ENCODE measurements at regions not wholly inside any gene's neighbourhood (a gene's known extent, or its start where the extent isn't known, plus 50 kb on each side); places are given as distances from the start of the nearest gene placed in this dataset.
A peak's percentile ranks its signal among the peaks of the same experiment; 100 is the strongest.

DNA sequence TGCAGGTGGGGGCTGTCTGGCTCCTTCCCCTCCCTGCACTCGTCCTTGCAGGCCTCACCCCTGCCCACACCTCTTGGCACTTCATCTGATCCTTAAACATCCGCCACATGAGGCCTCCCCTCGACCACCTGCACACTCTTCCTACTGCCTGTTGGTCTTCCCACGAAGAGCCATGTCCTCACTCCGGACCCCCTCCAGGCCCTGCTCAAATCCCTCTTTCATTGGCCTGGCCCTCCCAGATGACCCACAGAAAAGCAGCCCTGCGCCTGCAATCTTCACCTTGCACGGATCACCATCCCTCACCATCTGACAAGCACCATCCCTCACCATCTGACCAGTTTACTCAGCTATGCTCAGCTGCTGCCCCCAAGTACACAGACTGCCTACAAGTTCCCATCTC, 193.6 kb downstream of the BCL11B start:
- H3K4me3 Mint-ChIP-seq, result no peak overlapping the region
- ATAC-seq (no peak), DNase-seq (ENCODE audit: low spot score) (no peak)
- H3K27me3 Mint-ChIP-seq, result no peaks in the 10 kb centered on the region
- H3K9me3 Mint-ChIP-seq, result no peaks in the 10 kb centered on the region
- no peak overlapping the region for H3K27ac Mint-ChIP-seq
- H3K4me1 Mint-ChIP-seq (ENCODE audit: low read depth in 2 of 2), result peaks cover 18 to 23% of the 10 kb centered on the region in 2 donors
- H3K36me3 Mint-ChIP-seq, result peaks cover 6% of the 10 kb centered on the region

DNA sequence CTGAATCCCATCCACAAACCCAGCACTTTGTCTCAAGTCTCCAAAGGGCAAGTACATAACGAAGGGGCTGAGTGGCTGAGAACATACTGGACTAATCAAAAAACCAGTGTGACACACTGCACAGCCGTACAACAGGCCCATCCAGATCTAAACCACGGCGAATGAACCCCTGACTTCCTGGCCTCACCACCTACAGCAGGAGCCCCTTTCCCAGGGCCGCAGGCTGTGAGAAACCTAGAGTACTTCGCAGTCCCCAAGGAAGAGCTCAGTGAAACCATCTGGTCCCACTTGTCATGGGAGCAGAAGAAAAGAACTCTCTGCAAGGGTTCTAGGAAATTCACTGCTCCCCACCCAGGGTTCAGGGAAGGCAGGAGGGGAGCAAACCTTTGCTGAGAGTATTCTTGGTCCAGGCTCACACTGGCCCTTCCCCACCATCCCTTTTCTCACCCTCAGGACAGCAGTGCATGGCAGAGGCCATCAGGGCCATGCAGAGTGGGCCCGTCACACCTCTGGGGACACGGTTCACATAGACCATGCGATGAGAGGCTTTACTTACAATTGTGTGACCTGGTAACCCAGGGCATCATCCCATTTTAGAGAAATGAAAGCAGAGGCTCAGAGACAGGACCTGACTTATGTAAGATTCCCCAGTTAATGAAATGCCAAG, 192.8 kb downstream of the BCL11B start:
- H3K9me3 Mint-ChIP-seq, result peaks cover 3% of the 10 kb centered on the region
- H3K36me3 Mint-ChIP-seq, result peaks cover 6% of the 10 kb centered on the region
- H3K27me3 Mint-ChIP-seq, result no peaks in the 10 kb centered on the region
- no peak overlapping the region for H3K27ac Mint-ChIP-seq
- H3K4me1 Mint-ChIP-seq (ENCODE audit: low read depth in 2 of 2), result peaks cover 18 to 23% of the 10 kb centered on the region in 2 donors
- ATAC-seq (no peak), DNase-seq (ENCODE audit: low spot score) (no peak)
- no peak overlapping the region for H3K4me3 Mint-ChIP-seq

DNA sequence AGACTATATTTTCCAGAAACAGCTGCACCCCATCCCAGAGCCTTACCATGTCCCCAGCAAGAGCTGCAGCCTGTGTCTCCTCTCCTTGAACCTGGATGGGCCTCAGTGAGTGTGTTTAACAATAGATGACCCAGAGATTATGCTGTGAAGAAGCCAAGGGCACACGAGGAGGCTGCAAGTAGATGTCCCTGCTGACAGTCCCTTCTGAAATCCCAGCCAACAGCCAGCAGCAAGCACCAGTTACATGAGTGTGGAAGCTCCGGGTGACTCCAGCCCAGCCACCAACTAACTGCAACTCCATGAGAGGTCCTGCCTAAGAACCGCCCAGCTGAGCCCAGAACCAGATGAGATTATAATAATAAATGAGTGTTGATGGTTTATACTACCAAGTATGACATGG, 191.7 kb downstream of the BCL11B start:
- ATAC-seq, result no peak
- Mint-ChIP-seq H3K4me3 (no peak overlapping the region), H3K27ac (no peak overlapping the region), H3K9me3 (peaks cover 3% of the 10 kb centered on the region), H3K27me3 (no peaks in the 10 kb centered on the region), H3K36me3 (peaks cover 6% of the 10 kb centered on the region), H3K4me1 (ENCODE audit: low read depth in 2 of 2) (peaks cover 13 to 18% of the 10 kb centered on the region in 2 donors)
- no peak for DNase-seq (ENCODE audit: low spot score)

DNA sequence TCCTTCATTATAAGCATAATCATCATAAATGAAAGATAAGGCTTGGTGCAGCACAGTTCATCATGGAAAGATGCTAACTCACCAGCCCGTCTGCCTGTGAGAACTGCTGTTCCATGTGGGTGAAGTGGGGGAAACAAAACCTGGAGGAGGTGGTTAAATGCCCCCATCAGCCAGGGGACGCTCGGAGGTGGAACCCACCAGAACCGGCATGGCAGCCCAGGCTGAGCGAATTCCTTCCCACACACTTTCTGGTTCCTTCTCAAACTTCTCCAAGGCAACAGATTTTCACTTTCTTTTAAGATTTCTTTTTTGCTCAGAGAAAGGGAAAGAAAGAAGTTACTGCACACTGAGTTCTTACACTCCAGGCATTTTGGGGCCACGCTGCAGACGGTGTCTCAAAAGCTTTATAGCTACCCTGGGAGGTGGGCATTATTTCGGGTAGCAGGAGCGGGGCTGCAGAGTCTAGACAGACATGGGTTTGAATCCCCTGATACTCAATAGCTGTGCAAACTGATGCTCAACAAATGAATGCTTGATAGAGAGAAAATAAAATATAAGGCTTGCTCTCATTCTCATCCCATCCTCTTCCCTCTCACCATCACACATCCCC, 190.7 kb downstream of the BCL11B start:
- Mint-ChIP-seq H3K9me3 (peaks cover 3% of the 10 kb centered on the region), H3K27ac (no peak overlapping the region), H3K4me3 (no peak overlapping the region), H3K27me3 (no peaks in the 10 kb centered on the region), H3K4me1 (ENCODE audit: low read depth in 2 of 2) (peaks cover 7 to 8% of the 10 kb centered on the region in 2 donors), H3K36me3 (peaks cover 10% of the 10 kb centered on the region)
- DNase-seq (ENCODE audit: low spot score) (no peak), ATAC-seq (no peak)

DNA sequence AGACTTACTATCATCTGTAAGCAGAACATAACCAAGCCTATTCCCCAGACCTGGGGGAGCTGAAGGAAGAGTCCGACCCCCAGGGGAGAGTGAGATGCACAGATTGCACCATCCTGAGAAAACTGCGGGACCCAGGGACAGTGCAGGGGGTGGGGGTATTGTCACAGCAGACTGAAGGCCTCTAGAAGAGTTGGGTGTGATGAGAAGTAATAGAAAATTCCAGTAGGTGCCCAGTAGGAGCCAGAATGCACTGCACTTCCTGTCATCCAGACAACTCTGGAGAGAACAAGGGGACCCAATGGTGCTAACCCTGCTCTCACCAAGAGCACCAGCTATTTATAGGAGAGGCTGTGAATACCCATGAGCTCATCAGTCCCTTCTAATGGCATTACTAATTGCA, 190.1 kb downstream of the BCL11B start:
- ATAC-seq (no peak), DNase-seq (ENCODE audit: low spot score) (no peak)
- H3K36me3 Mint-ChIP-seq, result peaks cover 12% of the 10 kb centered on the region
- peaks cover 3% of the 10 kb centered on the region for H3K9me3 Mint-ChIP-seq
- peaks cover 2 to 3% of the 10 kb centered on the region in 2 donors for H3K4me1 Mint-ChIP-seq (ENCODE audit: low read depth in 2 of 2)
- no peak overlapping the region for H3K27ac Mint-ChIP-seq
- H3K4me3 Mint-ChIP-seq, result no peak overlapping the region
- H3K27me3 Mint-ChIP-seq, result no peaks in the 10 kb centered on the region

DNA sequence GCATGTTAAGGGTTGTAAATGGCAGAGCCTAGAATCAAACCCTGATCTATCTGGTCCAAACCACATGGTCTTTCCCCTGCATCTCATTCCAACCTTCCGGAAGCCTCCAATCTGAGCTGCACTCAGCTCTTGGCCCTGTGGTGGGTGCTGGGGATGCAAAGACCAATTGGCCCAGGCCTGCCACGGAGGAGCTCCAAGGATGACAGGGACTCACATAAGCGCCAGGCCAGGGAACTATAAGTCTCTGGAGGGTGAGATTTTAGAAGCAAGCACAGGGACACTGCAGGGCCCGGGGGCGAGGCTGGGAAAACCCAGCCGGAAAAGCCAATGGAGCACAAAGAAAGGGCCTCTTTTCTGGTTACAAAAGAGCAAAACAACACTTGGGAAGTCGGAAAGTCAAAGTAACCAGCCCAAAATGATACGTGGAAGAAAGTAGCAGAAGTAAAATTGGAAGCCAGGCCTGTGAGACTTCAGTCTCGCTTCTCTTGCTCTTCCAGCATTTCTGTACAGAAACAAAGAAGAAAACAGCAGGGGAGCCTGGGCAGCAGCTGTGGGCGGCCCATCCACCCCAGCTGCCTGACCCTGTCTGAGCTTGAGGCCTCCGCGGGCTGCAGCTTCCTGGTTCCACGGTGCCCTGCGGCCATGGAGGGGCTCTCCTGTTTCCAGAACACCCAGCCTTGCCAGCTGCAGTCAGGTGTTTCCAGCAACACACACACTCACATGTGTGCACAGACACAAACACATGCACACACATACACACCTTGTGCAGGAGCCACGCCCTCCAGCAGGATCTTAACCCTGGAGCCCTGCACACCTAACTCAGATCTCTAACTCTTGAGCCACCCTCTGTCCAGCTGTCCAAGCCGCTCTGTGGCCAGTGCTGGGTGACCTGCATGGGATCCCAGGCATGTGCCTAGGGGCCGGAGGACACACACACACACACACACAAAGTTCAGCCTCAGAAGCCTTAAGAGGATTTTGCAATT, 178.2 kb downstream of the BCL11B start:
- DNase-seq (ENCODE audit: low spot score) (no peak), ATAC-seq (peak in 1 of 2 donors; percentile 36)
- Mint-ChIP-seq H3K27me3 (peaks cover 0 to 8% of the 10 kb centered on the region in 2 donors), H3K9me3 (no peaks in the 10 kb centered on the region), H3K4me1 (ENCODE audit: low read depth in 2 of 2) (no peaks in the 10 kb centered on the region), H3K27ac (no peak overlapping the region), H3K36me3 (no peaks in the 10 kb centered on the region), H3K4me3 (no peak overlapping the region)

DNA sequence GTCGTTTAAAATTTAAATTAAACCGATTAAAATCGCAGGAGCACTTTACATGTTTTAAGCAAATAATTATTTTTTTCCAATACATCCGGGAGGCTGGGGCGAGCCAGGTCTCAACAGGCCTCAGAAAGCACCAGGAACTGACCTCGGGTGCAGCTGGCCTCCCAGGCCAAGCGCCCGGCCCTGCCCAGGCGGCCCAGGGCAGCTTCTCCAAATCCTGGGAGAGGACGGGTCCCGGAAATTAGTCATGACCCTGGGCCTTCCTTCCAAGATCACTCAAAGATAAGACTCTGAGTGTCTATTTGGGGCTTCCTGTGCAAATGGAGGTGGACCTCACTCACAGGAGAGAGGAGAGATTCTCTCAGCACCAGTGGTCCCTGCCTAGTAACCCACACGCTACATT, 177.1 kb downstream of the BCL11B start:
- DNase-seq (ENCODE audit: low spot score) (no peak), ATAC-seq (no peak)
- Mint-ChIP-seq H3K27ac (no peak overlapping the region), H3K9me3 (no peaks in the 10 kb centered on the region), H3K4me3 (no peak overlapping the region), H3K4me1 (ENCODE audit: low read depth in 2 of 2) (no peaks in the 10 kb centered on the region), H3K36me3 (no peaks in the 10 kb centered on the region), H3K27me3 (no peaks in the 10 kb centered on the region)

GRCh38 chr14:99095369-99095768, 176.6 kb downstream of the BCL11B start:
- Mint-ChIP-seq H3K27ac (no peak overlapping the region), H3K36me3 (no peaks in the 10 kb centered on the region), H3K9me3 (no peaks in the 10 kb centered on the region), H3K27me3 (no peaks in the 10 kb centered on the region), H3K4me1 (ENCODE audit: low read depth in 2 of 2) (no peaks in the 10 kb centered on the region), H3K4me3 (no peak overlapping the region)
- DNase-seq (ENCODE audit: low spot score) (no peak), ATAC-seq (no peak)

- Mint-ChIP-seq H3K27me3 (no peaks in the 10 kb centered on the region), H3K9me3 (no peaks in the 10 kb centered on the region), H3K36me3 (no peaks in the 10 kb centered on the region), H3K4me1 (ENCODE audit: low read depth in 2 of 2) (no peaks in the 10 kb centered on the region), H3K27ac (no peak overlapping the region), H3K4me3 (no peak overlapping the region)
- DNase-seq (ENCODE audit: low spot score) (no peak), ATAC-seq (no peak)
Observed at GRCh38 chr14:99098199-99098598, 173.8 kb downstream of the BCL11B start.

DNA sequence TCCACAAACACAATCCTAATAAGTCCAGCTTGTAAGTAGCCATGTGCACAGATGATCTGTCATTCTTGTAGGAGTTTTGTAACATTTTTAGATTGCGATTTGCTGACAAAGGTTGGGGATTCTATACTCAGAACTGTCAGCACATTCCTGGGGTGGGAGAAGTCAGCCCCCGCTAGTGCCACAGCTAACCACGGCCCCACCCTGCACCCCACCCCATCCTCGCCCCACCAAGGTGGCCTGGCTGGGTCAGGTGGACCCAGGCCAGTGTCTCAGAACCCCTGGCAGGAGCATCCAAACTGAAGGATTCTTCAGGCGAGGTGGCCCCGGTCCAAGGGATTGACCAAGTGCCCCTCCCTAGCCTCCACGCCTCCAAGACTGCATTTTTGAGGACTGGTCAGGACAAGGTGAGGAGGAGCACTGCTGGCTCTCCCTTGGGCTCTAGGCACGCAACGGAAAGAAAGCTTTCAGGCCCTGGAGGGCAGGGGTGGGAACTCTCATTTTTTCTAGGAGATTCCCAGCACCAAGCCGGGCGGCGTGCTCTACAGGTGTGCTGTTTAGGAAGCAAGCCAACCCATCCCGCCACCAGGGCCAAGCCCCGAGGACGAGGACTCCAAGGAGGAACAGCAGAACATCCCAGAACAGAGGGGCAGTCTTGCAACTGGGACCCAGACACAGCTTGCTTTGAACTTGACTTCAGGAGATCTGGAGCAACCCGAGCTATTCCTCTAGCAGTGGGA, 172.8 kb downstream of the BCL11B start:
- Mint-ChIP-seq H3K36me3 (no peaks in the 10 kb centered on the region), H3K9me3 (no peaks in the 10 kb centered on the region), H3K4me1 (ENCODE audit: low read depth in 2 of 2) (no peaks in the 10 kb centered on the region), H3K27me3 (no peaks in the 10 kb centered on the region), H3K27ac (no peak overlapping the region), H3K4me3 (no peak overlapping the region)
- ATAC-seq (no peak), DNase-seq (ENCODE audit: low spot score) (no peak)

GRCh38 chr14:99100497-99101270, 171.3 kb downstream of the BCL11B start:
- ATAC-seq, result no peak
- Mint-ChIP-seq H3K27ac (no peak overlapping the region), H3K4me1 (ENCODE audit: low read depth in 2 of 2) (no peaks in the 10 kb centered on the region), H3K27me3 (peaks cover 0 to 4% of the 10 kb centered on the region in 2 donors), H3K9me3 (no peaks in the 10 kb centered on the region), H3K36me3 (peaks cover 7% of the 10 kb centered on the region), H3K4me3 (no peak overlapping the region)
- no peak for DNase-seq (ENCODE audit: low spot score)

GRCh38 chr14:99101855-99102461, 170.0 kb downstream of the BCL11B start:
- Mint-ChIP-seq H3K4me1 (ENCODE audit: low read depth in 2 of 2) (no peaks in the 10 kb centered on the region), H3K27ac (no peak overlapping the region), H3K36me3 (peaks cover 9% of the 10 kb centered on the region), H3K9me3 (no peaks in the 10 kb centered on the region), H3K27me3 (peaks cover 0 to 4% of the 10 kb centered on the region in 2 donors), H3K4me3 (no peak overlapping the region)
- DNase-seq (ENCODE audit: low spot score) (no peak), ATAC-seq (no peak)

Measured in natural killer cell treated with Interleukin-12 subunit alpha and Interleukin-12 subunit beta and Interleukin-15 and Interleukin-18, amount 100 ng/mL, for 72 hours (primary cell).